GM12864 (cell line): ENCODE measurements at regions not wholly inside any gene's neighbourhood (a gene's known extent, or its start where the extent isn't known, plus 50 kb on each side); places are given as distances from the start of the nearest gene placed in this dataset.
"Not testable (repeated sequence)": the region's sequence is repeated elsewhere in the genome, so short reads cannot be mapped to it uniquely, and the experiment has no call there.

Source experiments
- DNase-seq: peaks from one replicate; pipeline ENCODE4 v3.0.0-alpha.2; 2011; ENCODE audit warnings: low read depth
- H3K4me3 ChIP-seq: 2 replicates; pipeline ENCODE4 v1.5.1; 2011; ENCODE audit warnings: mild to moderate bottlenecking, low read depth, low read length, control low read depth
- TF ChIP-seq, protein P1 (sequence below): IDR thresholded peaks from 2 replicates; pipeline ENCODE4 v1.5.1; 2011; ENCODE audit warnings: low read depth, mild to moderate bottlenecking, moderate library complexity, low read length, control low read depth, inconsistent platforms; ENCODE audit errors: missing control alignments

DNA sequence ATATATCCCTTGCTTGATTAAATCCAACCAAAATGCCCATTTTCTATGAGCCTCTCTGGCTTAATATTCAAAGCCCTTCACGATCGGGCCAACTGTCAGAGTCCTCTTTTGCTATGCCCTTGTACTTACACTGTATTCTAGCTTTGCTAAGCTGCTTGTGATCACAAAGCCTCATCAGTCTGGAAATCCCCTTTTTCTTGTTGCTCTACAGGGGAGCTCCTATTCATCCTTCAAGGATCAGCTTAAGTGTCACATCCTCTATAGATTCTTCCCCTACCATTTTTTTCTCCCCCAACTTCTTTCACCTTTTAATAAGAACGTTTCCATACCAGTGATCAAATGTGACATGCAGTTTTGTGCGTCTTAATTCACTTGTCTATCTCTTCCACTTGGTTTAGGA, 450.4 kb upstream of the CHD1 start:
- DNase-seq = no peak
- TF ChIP-seq, protein P1, sequence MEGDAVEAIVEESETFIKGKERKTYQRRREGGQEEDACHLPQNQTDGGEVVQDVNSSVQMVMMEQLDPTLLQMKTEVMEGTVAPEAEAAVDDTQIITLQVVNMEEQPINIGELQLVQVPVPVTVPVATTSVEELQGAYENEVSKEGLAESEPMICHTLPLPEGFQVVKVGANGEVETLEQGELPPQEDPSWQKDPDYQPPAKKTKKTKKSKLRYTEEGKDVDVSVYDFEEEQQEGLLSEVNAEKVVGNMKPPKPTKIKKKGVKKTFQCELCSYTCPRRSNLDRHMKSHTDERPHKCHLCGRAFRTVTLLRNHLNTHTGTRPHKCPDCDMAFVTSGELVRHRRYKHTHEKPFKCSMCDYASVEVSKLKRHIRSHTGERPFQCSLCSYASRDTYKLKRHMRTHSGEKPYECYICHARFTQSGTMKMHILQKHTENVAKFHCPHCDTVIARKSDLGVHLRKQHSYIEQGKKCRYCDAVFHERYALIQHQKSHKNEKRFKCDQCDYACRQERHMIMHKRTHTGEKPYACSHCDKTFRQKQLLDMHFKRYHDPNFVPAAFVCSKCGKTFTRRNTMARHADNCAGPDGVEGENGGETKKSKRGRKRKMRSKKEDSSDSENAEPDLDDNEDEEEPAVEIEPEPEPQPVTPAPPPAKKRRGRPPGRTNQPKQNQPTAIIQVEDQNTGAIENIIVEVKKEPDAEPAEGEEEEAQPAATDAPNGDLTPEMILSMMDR = no peak
- H3K4me3 ChIP-seq = no peak overlapping the region

DNA sequence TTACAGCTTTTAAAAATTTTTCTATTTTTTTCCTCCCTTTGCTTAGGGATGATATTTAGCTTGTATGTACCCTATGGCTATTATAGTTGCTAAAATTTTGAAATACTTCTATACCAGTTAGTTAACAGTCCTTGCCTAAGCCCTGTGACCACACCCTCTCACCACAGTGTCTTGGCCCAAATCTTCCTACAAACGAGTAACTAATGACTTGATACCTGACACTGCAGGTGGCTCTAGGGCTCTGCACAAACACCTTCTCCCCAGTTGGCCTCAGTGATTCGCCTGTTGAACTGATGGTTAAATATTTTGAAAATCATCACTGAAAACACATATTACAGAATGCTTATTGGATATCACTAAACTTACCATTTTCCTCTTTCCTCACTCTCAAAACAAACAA, 449.6 kb upstream of the CHD1 start:
- TF ChIP-seq, protein P1 = no peak
- no peak for DNase-seq
- no peak overlapping the region for H3K4me3 ChIP-seq

DNA sequence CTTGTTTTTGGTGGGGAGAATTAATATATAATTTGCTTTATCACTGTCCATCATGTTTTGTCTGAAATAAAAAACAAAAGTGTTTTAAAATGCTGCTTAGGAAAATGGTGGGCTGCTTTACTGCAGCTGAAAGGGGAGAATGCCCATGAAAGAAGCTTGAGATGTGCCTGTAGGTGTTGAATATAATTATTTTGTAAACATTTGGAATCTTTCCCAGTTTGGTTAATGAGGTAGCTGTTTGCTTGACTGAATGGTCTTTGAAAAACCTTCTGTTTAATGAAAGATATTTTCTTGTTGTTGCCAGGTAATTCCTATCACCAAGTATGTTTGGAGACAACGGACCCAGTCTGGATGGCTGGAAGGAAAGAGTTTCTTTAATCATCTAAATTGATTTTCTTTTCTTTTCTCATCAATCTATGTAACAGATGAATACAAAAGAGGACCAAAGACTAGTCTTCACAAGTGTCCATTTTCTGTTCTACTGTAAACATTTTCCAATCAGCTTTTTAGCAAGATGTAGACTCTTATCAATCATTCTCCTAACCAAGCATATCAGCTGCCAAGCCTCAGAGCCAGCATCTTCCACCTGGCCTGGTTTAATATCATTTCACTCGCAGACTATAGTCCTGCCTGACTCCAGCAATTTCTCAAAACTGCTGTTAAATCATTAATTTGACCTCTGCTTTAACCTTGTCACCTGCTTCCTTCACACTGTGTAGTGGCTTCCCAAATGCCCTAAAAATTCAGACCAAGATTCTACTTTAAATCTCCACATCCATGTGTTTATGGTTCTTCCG, 441.2 kb upstream of the CHD1 start:
- TF ChIP-seq, protein P1 = no peak
- no peak overlapping the region for H3K4me3 ChIP-seq
- DNase-seq = no peak

DNA sequence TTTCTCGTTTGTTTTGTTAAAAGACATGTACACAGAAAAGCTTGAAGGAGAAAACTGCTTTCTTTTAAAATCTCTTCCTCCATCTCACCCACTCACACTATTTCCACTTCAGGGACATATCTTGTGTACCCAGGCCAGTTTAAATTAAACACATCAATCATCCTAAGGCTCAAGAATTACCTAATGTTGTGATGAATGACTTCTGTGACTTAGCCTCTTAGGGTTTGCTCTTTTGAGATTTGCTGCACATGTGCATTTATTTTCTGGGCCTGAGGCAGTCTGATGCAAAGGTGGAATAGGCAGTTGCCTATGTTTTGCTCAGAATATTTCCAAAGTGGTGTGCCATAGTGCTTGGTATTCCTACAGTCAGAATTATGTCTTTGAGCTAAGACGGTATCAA, 439.9 kb upstream of the CHD1 start:
- TF ChIP-seq, protein P1 = no peak
- DNase-seq = no peak
- H3K4me3 ChIP-seq = no peak overlapping the region

DNA sequence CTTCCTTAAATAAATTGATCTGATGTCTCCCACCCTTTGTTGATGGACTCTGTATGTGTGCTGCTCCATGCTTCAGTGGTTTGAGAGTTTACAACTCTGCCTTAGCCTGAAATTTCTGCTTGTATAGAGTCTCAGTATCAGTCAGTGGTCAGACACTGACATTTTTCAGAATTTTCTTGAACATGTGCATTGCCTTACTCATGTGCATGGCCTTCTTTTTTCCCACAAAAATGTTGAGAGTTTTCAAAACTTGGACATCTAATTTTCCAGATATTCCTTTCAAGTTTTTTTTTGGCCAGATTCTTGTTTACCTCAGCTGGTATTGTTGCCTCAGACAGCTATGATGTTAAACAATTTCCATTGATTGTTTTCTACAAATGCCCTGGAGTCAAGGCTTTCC, 427.1 kb upstream of the CHD1 start:
- no peak overlapping the region for H3K4me3 ChIP-seq
- TF ChIP-seq, protein P1 = no peak
- DNase-seq = no peak

DNA sequence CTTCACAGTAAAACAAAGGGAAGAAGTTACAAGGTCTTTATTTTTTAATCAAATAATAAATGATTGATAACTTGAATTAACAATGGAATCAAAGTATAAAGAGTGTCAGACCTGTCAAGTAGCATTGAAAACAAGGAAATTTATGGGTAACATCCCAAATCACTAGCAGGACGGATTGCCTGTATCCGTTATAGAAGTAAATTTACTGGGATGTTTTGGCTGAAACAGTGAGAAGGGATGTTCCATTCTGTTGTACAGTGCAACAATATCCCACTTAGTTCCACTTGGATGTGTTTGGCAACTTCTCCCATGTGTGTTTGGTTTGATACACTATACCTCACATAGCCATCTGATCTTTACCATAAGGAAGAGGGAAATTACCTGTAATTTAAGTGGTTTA, 421.0 kb upstream of the CHD1 start:
- DNase-seq = no peak
- H3K4me3 ChIP-seq = no peak overlapping the region
- TF ChIP-seq, protein P1 = no peak

DNA sequence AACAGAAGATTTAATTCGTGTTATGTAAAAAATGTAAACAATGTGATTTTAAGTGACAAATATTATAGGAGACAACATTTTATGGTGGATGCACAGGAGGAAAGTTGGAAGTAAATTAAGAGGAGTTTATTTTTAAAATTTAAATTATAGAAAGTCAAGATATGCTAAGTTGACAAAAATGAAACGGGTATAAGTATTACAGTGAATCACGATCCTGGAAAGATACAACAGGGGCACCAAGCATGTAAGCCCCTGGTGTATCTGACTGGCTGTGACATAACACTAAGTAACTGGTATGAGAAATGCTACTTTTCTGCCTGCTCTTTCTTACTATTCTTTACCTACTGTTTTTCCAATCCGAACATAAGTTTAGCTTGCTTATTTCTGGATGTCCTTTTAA, 419.8 kb upstream of the CHD1 start:
- TF ChIP-seq, protein P1 = no peak
- no peak for DNase-seq
- no peak overlapping the region for H3K4me3 ChIP-seq

DNA sequence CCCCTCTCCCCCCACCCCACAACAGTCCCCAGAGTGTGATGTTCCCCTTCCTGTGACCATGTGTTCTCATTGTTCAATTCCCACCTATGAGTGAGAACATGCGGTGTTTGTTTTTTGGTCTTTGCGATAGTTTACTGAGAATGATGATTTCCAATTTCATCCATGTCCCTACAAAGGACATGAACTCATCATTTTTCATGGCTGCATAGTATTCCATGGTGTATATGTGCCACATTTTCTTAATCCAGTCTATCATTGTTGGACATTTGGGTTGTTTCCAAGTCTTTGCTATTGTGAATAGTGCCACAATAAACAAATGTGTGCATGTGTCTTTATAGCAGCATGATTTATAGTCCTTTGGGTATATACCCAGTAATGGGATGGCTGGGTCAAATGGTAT, 411.0 kb upstream of the CHD1 start:
- not testable (repeated sequence) for H3K4me3 ChIP-seq, DNase-seq
